Liver (tissue), 8 donors: ENCODE measurements at regions not wholly inside any gene's neighbourhood (a gene's known extent, or its start where the extent isn't known, plus 50 kb on each side); places are given as distances from the start of the nearest gene placed in this dataset.

Source experiments
- DNase-seq: peaks from one replicate; pipeline ENCODE4 v3.0.0-alpha.2; 2017; ENCODE audit warnings: low spot score
- H3K27ac ChIP-seq, 2 donors: one replicate each; pipeline ENCODE4 v1.7.0; 2013; ENCODE audit warnings: inconsistent platforms in 2 of 2, low read length in 2 of 2, control low read depth in 1 of 2, low read depth in 1 of 2, mild to moderate bottlenecking in 1 of 2
- H3K27me3 ChIP-seq, 4 donors: one replicate each; pipeline versions ENCODE4 v1.6.1 to v1.7.0; 2013; ENCODE audit warnings: low read length in 3 of 4, inconsistent platforms in 1 of 4, mild to moderate bottlenecking in 1 of 4, moderate library complexity in 1 of 4; ENCODE audit not compliant: control insufficient read depth in 4 of 4, insufficient read depth in 4 of 4
- H3K36me3 ChIP-seq, 4 donors: one replicate each; pipeline versions ENCODE4 v1.6.1 to v1.7.0; 2013; ENCODE audit warnings: low read length in 3 of 4, mild to moderate bottlenecking in 3 of 4, low read depth in 1 of 4, moderate library complexity in 1 of 4; ENCODE audit not compliant: control insufficient read depth in 4 of 4, insufficient read depth in 3 of 4
- H3K4me1 ChIP-seq, 4 donors: one replicate each; pipeline versions ENCODE4 v1.6.1 to v1.7.0; 2013; ENCODE audit warnings: low read length in 3 of 4, mild to moderate bottlenecking in 3 of 4, moderate library complexity in 1 of 4; ENCODE audit not compliant: control insufficient read depth in 4 of 4, insufficient read depth in 4 of 4
- H3K4me3 ChIP-seq, 3 donors: one replicate each; pipeline versions ENCODE4 v1.6.1 to v1.7.0; 2013; ENCODE audit warnings: low read length in 3 of 3, control low read depth in 1 of 3, low read depth in 1 of 3, mild to moderate bottlenecking in 1 of 3
- H3K9ac ChIP-seq, 2 donors: one replicate each; pipeline ENCODE4 v1.7.0; 2013; ENCODE audit warnings: low read length in 2 of 2, mild to moderate bottlenecking in 2 of 2, moderate library complexity in 2 of 2, control low read depth in 1 of 2, low read depth in 1 of 2
- H3K9me3 ChIP-seq, 4 donors: one replicate each; pipeline versions ENCODE4 v1.6.1 to v1.7.0; 2013; ENCODE audit warnings: low read length in 3 of 4; ENCODE audit not compliant: control insufficient read depth in 4 of 4
- EGR1 ChIP-seq, 2 donors: IDR thresholded peaks; 2 replicates each; pipeline ENCODE4 v1.6.1; 2016 to 2018; ENCODE audit warnings: antibody characterized with exemption in 2 of 2, low read depth in 2 of 2
- FOXA1 ChIP-seq: IDR thresholded peaks from 2 replicates; pipeline ENCODE4 v1.6.1; 2016; ENCODE audit warnings: antibody characterized with exemption
- FOXA2 ChIP-seq: IDR thresholded peaks from 2 replicates; pipeline ENCODE4 v1.6.1; 2016; ENCODE audit warnings: antibody characterized with exemption
- HNF4A ChIP-seq, 2 donors: conservative IDR thresholded peaks; 2 replicates each; pipeline ENCODE4 v1.6.1; 2016; ENCODE audit warnings: antibody characterized with exemption in 2 of 2, mild to moderate bottlenecking in 2 of 2
- HNF4G ChIP-seq: IDR thresholded peaks from 2 replicates; pipeline ENCODE4 v1.6.1; 2016; ENCODE audit warnings: antibody characterized with exemption
- JUND ChIP-seq, 2 donors: IDR thresholded peaks; 2 replicates each; pipeline ENCODE4 v1.6.1; 2016; ENCODE audit warnings: antibody characterized with exemption in 2 of 2
- MAX ChIP-seq: IDR thresholded peaks from 2 replicates; pipeline ENCODE4 v1.6.1; 2016; ENCODE audit warnings: antibody characterized with exemption
- NR2F2 ChIP-seq: IDR thresholded peaks from 2 replicates; pipeline ENCODE4 v1.6.1; 2016; ENCODE audit warnings: antibody characterized with exemption
- REST ChIP-seq: IDR thresholded peaks from 2 replicates; pipeline ENCODE4 v1.6.1; 2016; ENCODE audit warnings: antibody characterized with exemption, mild to moderate bottlenecking
- SP1 ChIP-seq: IDR thresholded peaks from 2 replicates; pipeline ENCODE4 v1.6.1; 2018; ENCODE audit warnings: antibody characterized with exemption, mild to moderate bottlenecking
- TAF1 ChIP-seq: conservative IDR thresholded peaks from 2 replicates; pipeline ENCODE4 v1.6.1; 2016; ENCODE audit warnings: antibody characterized with exemption, mild to moderate bottlenecking
- YY1 ChIP-seq: IDR thresholded peaks from 2 replicates; pipeline ENCODE4 v1.6.1; 2016; ENCODE audit warnings: antibody characterized with exemption, mild to moderate bottlenecking
- ZBTB33 ChIP-seq: IDR thresholded peaks from 2 replicates; pipeline ENCODE4 v1.6.1; 2016; ENCODE audit warnings: antibody characterized with exemption
- WGBS: extraction: QIAGEN DNeasy Blood & Tissue Kit; methylation state at CpG from one replicate; pipeline ENCODE4 v1.1.7; 2013; 5-methylcytosine and 5-hydroxymethylcytosine counted together
- TF ChIP-seq, protein P1 (sequence below): fragments of 150-350 bp; IDR thresholded peaks from 2 replicates; pipeline ENCODE4 v1.5.1; 2017; ENCODE audit warnings: improper control_type of control experiment, low read depth, low read length; ENCODE audit not compliant: missing input control
- donor health status: healthy.
- donor health status: healthy.
- donor health status: healthy.
- donor health status: healthy.
- donor health status: healthy.

DNA sequence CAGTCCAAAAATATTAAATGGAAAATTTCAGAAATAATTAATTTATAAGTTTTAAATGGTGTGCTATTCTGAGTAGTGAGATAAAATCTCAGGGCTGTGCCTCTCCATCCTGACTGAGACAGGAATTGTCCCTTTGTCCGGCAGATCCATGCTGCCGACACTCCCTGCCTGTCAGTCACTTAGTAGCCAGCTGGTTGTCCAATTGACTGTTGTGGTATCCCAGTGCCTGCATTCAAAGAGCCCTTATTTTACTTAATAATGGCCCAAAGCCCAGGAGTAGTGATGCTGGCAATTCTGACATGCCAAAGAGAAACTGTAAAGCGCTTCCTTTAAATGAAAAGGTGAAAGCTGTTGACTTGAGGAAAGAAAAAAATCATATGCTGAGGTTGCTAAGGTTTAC, 157.5 kb downstream of the ENC1 start (continued):
- no peak for TF ChIP-seq TAF1
- TF ChIP-seq HNF4A (conservative IDR thresholded peaks at IDR 0.05) = no peak
- no peak for TF ChIP-seq MAX
- TF ChIP-seq NR2F2 = no peak
- TF ChIP-seq HNF4G = no peak
- no peak for TF ChIP-seq SP1
- TF ChIP-seq FOXA1 = no peak
- no peak for TF ChIP-seq ZBTB33

- WGBS = 88% methylated on average over 6 of the region's 6 CpGs
These were observed 158.0 kb downstream of the ENC1 start for GRCh38 chr5:74482523-74482922.

More at GRCh38 chr5:74482523-74482922, 158.0 kb downstream of the ENC1 start:
- Histone ChIP-seq H3K27ac (no peak overlapping the region), H3K9me3 (no peaks in the 10 kb centered on the region), H3K27me3 (no peaks in the 10 kb centered on the region), H3K4me1 (no peaks in the 10 kb centered on the region), H3K9ac (no peak overlapping the region), H3K4me3 (no peak overlapping the region), H3K36me3 (no peaks in the 10 kb centered on the region)
- no peak for TF ChIP-seq FOXA1
- TF ChIP-seq ZBTB33 = no peak
- no peak for TF ChIP-seq FOXA2
- TF ChIP-seq REST = no peak
- TF ChIP-seq HNF4G = no peak
- no peak for TF ChIP-seq MAX
- no peak for TF ChIP-seq SP1
- no peak for TF ChIP-seq HNF4A (conservative IDR thresholded peaks at IDR 0.05)
- TF ChIP-seq, protein P1, sequence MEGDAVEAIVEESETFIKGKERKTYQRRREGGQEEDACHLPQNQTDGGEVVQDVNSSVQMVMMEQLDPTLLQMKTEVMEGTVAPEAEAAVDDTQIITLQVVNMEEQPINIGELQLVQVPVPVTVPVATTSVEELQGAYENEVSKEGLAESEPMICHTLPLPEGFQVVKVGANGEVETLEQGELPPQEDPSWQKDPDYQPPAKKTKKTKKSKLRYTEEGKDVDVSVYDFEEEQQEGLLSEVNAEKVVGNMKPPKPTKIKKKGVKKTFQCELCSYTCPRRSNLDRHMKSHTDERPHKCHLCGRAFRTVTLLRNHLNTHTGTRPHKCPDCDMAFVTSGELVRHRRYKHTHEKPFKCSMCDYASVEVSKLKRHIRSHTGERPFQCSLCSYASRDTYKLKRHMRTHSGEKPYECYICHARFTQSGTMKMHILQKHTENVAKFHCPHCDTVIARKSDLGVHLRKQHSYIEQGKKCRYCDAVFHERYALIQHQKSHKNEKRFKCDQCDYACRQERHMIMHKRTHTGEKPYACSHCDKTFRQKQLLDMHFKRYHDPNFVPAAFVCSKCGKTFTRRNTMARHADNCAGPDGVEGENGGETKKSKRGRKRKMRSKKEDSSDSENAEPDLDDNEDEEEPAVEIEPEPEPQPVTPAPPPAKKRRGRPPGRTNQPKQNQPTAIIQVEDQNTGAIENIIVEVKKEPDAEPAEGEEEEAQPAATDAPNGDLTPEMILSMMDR = no peak
- TF ChIP-seq YY1 = no peak
- TF ChIP-seq NR2F2 = no peak
- no peak for TF ChIP-seq TAF1
- TF ChIP-seq EGR1 (IDR thresholded peaks at IDR 0.05; ENCODE audit: low read depth in 2 of 2) = no peak
- no peak for TF ChIP-seq JUND (IDR thresholded peaks at IDR 0.05)
- DNase-seq = no peak
